D721Med (cell line): ENCODE measurements at regions not wholly inside any gene's neighbourhood (a gene's known extent, or its start where the extent isn't known, plus 50 kb on each side); places are given as distances from the start of the nearest gene placed in this dataset.

Experiments used
- DNase-seq: peaks from one replicate; pipeline ENCODE4 v3.0.0; 2011; ENCODE audit warnings: low spot score; ENCODE audit not compliant: insufficient read length
- FAIRE-seq: peaks from 2 replicates; lab custom pipeline; 2011; peaks lifted over from hg19 to GRCh38; lab: Jason Lieb, UNC
- CTCF ChIP-seq: IDR thresholded peaks from 2 replicates; pipeline ENCODE4 v1.5.1; 2012; ENCODE audit warnings: mild to moderate bottlenecking, control low read depth; ENCODE audit not compliant: insufficient read depth; ENCODE audit errors: missing control alignments

GRCh38 chr9:115629879-115630840 is 512.2 kb upstream of the TNC start:
- FAIRE-seq = no peak
- DNase-seq = no peak
- TF ChIP-seq CTCF = no peak

- DNase-seq = no peak
- FAIRE-seq = no peak
- TF ChIP-seq CTCF = no peak
Measured at GRCh38 chr9:115632391-115632790, 514.4 kb upstream of the TNC start.

GRCh38 chr9:115633104-115633503 is 515.1 kb upstream of the TNC start:
- DNase-seq (no peak), FAIRE-seq (no peak)
- no peak for TF ChIP-seq CTCF

GRCh38 chr9:115635680-115636383 is 517.8 kb upstream of the PAPPA start:
- TF ChIP-seq CTCF = no peak
- FAIRE-seq = no peak
- no peak for DNase-seq

GRCh38 chr9:115636596-115636995 is 517.0 kb upstream of the PAPPA start:
- no peak for TF ChIP-seq CTCF
- FAIRE-seq (no peak), DNase-seq (no peak)

GRCh38 chr9:115637661-115638060 is 515.9 kb upstream of the PAPPA start:
- no peak for TF ChIP-seq CTCF
- no peak for DNase-seq
- FAIRE-seq = no peak

- no peak for DNase-seq
- no peak for FAIRE-seq
- no peak for TF ChIP-seq CTCF
Measured at GRCh38 chr9:115640887-115641286, 512.7 kb upstream of the PAPPA start.
